OCI-LY3 (cell line): ENCODE measurements at regions not wholly inside any gene's neighbourhood (a gene's known extent, or its start where the extent isn't known, plus 50 kb on each side); places are given as distances from the start of the nearest gene placed in this dataset.

ENCODE experiments used
- H2AFZ ChIP-seq: fragments of 200-600, 300-600 bp; shearing (Covaris generic); 2 replicates; pipeline ENCODE4 v1.6.0; 2014; ENCODE audit warnings: antibody characterized with exemption, low read depth, low read length
- H3K27ac ChIP-seq: fragments of 200-600, 300-600 bp; sonication (generic); 2 replicates; pipeline ENCODE4 v1.5.1; 2014; ENCODE audit warnings: mild to moderate bottlenecking, low read length, moderate library complexity, mixed read lengths
- H3K27me3 ChIP-seq: fragments of 200-600, 300-600 bp; sonication (generic); 2 replicates; pipeline ENCODE4 v1.6.1; 2014; ENCODE audit warnings: low read depth, low read length, mixed read lengths
- H3K36me3 ChIP-seq: fragments of 200-600, 300-600 bp; sonication (generic); replicated peaks from 2 replicates; pipeline ENCODE3; 2014; ENCODE audit warnings: low read depth, low read length, mixed read lengths
- H3K4me1 ChIP-seq: fragments of 300-600, 200-600 bp; sonication (generic); 2 replicates; pipeline ENCODE4 v1.6.1; 2014; ENCODE audit warnings: low read length, mixed read lengths
- H3K4me2 ChIP-seq: fragments of 200-600, 300-600 bp; sonication (generic); 2 replicates; pipeline ENCODE4 v1.6.1; 2014; ENCODE audit warnings: low read length, mixed read lengths
- H3K4me3 ChIP-seq: fragments of 300-600, 200-600 bp; sonication (generic); 2 replicates; pipeline ENCODE4 v1.5.1; 2014; ENCODE audit warnings: antibody characterized with exemption, mild to moderate bottlenecking, low read length, moderate library complexity
- H3K79me2 ChIP-seq: fragments of 300-600, 200-600 bp; shearing (Covaris generic); 2 replicates; pipeline ENCODE4 v1.6.1; 2014; ENCODE audit warnings: mild to moderate bottlenecking, low read length, mixed read lengths
- H3K9ac ChIP-seq: fragments of 300-600, 200-600 bp; shearing (Covaris generic); 2 replicates; pipeline ENCODE4 v1.6.0; 2014; ENCODE audit warnings: mild to moderate bottlenecking, low read length, moderate library complexity
- H3K9me3 ChIP-seq: fragments of 200-600, 300-600 bp; shearing (Covaris generic); 2 replicates; pipeline ENCODE4 v1.6.1; 2014; ENCODE audit warnings: low read length, mixed read lengths; ENCODE audit not compliant: insufficient read depth
- H4K20me1 ChIP-seq: fragments of 200-600, 300-600 bp; sonication (generic); 2 replicates; pipeline ENCODE4 v1.6.1; 2016; ENCODE audit warnings: low read length, mixed read lengths; ENCODE audit not compliant: insufficient read depth
- EZH2phosphoT487 ChIP-seq: fragments of 200-600 bp; shearing (Covaris generic); IDR thresholded peaks from 2 replicates; pipeline ENCODE4 v1.6.1; 2018; ENCODE audit warnings: antibody characterized with exemption, mixed run types, low read depth
- TF ChIP-seq, protein P1 (sequence below): fragments of 200-600, 300-600 bp; sonication (generic); IDR thresholded peaks from 2 replicates; pipeline ENCODE4 v1.5.1; 2014; ENCODE audit warnings: antibody characterized with exemption, low read length, low read depth

GRCh38 chr13:59340151-59340550, 823.6 kb downstream of the DIAPH3 start:
- H3K36me3 ChIP-seq = no peaks in the 10 kb centered on the region
- no peaks in the 10 kb centered on the region for H3K4me1 ChIP-seq
- TF ChIP-seq EZH2phosphoT487 = no peak
- TF ChIP-seq, protein P1, sequence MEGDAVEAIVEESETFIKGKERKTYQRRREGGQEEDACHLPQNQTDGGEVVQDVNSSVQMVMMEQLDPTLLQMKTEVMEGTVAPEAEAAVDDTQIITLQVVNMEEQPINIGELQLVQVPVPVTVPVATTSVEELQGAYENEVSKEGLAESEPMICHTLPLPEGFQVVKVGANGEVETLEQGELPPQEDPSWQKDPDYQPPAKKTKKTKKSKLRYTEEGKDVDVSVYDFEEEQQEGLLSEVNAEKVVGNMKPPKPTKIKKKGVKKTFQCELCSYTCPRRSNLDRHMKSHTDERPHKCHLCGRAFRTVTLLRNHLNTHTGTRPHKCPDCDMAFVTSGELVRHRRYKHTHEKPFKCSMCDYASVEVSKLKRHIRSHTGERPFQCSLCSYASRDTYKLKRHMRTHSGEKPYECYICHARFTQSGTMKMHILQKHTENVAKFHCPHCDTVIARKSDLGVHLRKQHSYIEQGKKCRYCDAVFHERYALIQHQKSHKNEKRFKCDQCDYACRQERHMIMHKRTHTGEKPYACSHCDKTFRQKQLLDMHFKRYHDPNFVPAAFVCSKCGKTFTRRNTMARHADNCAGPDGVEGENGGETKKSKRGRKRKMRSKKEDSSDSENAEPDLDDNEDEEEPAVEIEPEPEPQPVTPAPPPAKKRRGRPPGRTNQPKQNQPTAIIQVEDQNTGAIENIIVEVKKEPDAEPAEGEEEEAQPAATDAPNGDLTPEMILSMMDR = no peak
- H3K79me2 ChIP-seq = no peaks in the 10 kb centered on the region
- H2AFZ ChIP-seq = no peak overlapping the region
- no peaks in the 10 kb centered on the region for H3K9me3 ChIP-seq
- no peaks in the 10 kb centered on the region for H3K27me3 ChIP-seq
- no peaks in the 10 kb centered on the region for H4K20me1 ChIP-seq
- H3K4me2 ChIP-seq = no peak overlapping the region
- no peak overlapping the region for H3K9ac ChIP-seq
- no peak overlapping the region for H3K27ac ChIP-seq
- H3K4me3 ChIP-seq = no peak overlapping the region

DNA sequence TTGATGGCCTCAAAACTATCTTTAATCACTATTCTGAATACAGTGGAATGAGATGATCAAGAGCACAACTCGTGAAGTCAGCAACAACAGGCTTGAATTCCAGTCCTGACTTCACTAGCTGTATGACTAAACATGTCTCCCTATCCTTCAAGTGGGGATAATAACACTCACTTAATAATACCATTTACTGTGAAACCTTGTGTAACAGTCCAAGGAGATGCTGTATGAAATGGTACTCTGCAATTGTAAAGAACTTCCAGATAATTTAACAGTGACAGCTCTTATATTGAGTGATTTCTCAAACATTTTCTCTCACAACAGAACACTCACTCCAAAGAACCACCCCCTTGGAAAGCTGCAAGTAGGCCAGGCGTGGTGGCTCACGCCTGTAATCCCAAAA, 823.1 kb downstream of the DIAPH3 start:
- Histone ChIP-seq H4K20me1 (no peaks in the 10 kb centered on the region), H3K4me1 (no peaks in the 10 kb centered on the region), H3K4me3 (no peak overlapping the region), H3K27me3 (no peaks in the 10 kb centered on the region), H3K9me3 (no peaks in the 10 kb centered on the region), H3K36me3 (no peaks in the 10 kb centered on the region), H3K79me2 (no peaks in the 10 kb centered on the region), H3K27ac (no peak overlapping the region), H3K4me2 (no peak overlapping the region), H3K9ac (no peak overlapping the region), H2AFZ (no peak overlapping the region)
- TF ChIP-seq, protein P1 = no peak
- TF ChIP-seq EZH2phosphoT487 = no peak

- no peaks in the 10 kb centered on the region for H3K9me3 ChIP-seq
- no peak for TF ChIP-seq EZH2phosphoT487
- H2AFZ ChIP-seq = no peak overlapping the region
- H3K27ac ChIP-seq = no peak overlapping the region
- H3K4me2 ChIP-seq = no peak overlapping the region
- no peaks in the 10 kb centered on the region for H3K36me3 ChIP-seq
- no peaks in the 10 kb centered on the region for H3K79me2 ChIP-seq
- no peak overlapping the region for H3K9ac ChIP-seq
- no peak overlapping the region for H3K4me3 ChIP-seq
- no peaks in the 10 kb centered on the region for H4K20me1 ChIP-seq
- no peaks in the 10 kb centered on the region for H3K4me1 ChIP-seq
- H3K27me3 ChIP-seq = no peaks in the 10 kb centered on the region
Observed at GRCh38 chr13:59342400-59342799, 821.3 kb downstream of the DIAPH3 start.

DNA sequence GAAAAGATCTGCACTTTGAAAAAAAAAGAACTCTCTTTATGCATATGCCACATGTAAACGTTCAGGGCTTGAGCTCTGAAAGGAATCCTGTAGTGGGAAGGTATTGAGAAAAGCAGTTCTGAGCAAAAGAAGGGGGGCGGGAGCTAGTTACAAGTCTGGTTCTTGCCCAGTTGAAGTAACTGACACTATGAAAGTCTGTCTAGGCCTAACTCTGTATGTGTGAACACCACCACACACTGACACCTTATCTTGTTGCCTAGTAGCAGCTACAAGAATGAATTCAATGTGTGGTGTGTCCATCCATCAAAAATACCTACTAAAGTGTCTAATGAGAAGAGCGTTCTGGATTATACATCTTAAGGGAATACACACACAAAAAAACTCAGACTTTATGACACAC, 820.6 kb downstream of the DIAPH3 start:
- TF ChIP-seq EZH2phosphoT487 = no peak
- TF ChIP-seq, protein P1 = no peak
- Histone ChIP-seq H3K27ac (no peak overlapping the region), H3K79me2 (no peaks in the 10 kb centered on the region), H4K20me1 (no peaks in the 10 kb centered on the region), H3K27me3 (no peaks in the 10 kb centered on the region), H3K4me2 (no peak overlapping the region), H2AFZ (no peak overlapping the region), H3K4me1 (no peaks in the 10 kb centered on the region), H3K36me3 (no peaks in the 10 kb centered on the region), H3K9ac (no peak overlapping the region), H3K9me3 (no peaks in the 10 kb centered on the region), H3K4me3 (no peak overlapping the region)
